Astrocyte of the cerebellum (primary cell): ENCODE measurements at regions not wholly inside any gene's neighbourhood (a gene's known extent, or its start where the extent isn't known, plus 50 kb on each side); places are given as distances from the start of the nearest gene placed in this dataset.

ENCODE experiments used
- DNase-seq: peaks from one replicate; pipeline ENCODE4 v3.0.0-alpha.2; 2011; ENCODE audit warnings: low read depth
- H3K4me3 ChIP-seq: 2 replicates; pipeline ENCODE4 v1.5.1; 2011; ENCODE audit warnings: mild to moderate bottlenecking, low read depth, low read length, moderate library complexity
- CTCF ChIP-seq: IDR thresholded peaks from 2 replicates; pipeline ENCODE4 v1.5.1; 2012; ENCODE audit warnings: low read length, low read depth, moderate library complexity, mild to moderate bottlenecking; ENCODE audit errors: missing control alignments
- in situ Hi-C: cut with HindIII; loops from 2 replicates; pipeline ENCODE4 v1.10.0; 2017; ENCODE audit warnings: low sequenced_read_pairs

- DNase-seq, result no peak
- no peak for TF ChIP-seq CTCF
- in situ Hi-C loops, result no loop called here
- H3K4me3 ChIP-seq, result no peak overlapping the region
Observed at GRCh38 chr1:79478728-79479373, 472.3 kb upstream of the ADGRL4 start.

GRCh38 chr1:79478160-79478559, 471.6 kb upstream of the ADGRL4 start:
- no peak for DNase-seq
- in situ Hi-C loops, result no loop called here
- no peak overlapping the region for H3K4me3 ChIP-seq
- TF ChIP-seq CTCF, result no peak

GRCh38 chr1:79472067-79472656, 465.6 kb upstream of the ADGRL4 start:
- TF ChIP-seq CTCF, result no peak
- no peak for DNase-seq
- in situ Hi-C loops, result no loop called here
- no peak overlapping the region for H3K4me3 ChIP-seq

- DNase-seq, result no peak
- in situ Hi-C loops, result no loop called here
- TF ChIP-seq CTCF, result no peak
Observed at GRCh38 chr1:79469139-79469538, 462.6 kb upstream of the ADGRL4 start.

DNA sequence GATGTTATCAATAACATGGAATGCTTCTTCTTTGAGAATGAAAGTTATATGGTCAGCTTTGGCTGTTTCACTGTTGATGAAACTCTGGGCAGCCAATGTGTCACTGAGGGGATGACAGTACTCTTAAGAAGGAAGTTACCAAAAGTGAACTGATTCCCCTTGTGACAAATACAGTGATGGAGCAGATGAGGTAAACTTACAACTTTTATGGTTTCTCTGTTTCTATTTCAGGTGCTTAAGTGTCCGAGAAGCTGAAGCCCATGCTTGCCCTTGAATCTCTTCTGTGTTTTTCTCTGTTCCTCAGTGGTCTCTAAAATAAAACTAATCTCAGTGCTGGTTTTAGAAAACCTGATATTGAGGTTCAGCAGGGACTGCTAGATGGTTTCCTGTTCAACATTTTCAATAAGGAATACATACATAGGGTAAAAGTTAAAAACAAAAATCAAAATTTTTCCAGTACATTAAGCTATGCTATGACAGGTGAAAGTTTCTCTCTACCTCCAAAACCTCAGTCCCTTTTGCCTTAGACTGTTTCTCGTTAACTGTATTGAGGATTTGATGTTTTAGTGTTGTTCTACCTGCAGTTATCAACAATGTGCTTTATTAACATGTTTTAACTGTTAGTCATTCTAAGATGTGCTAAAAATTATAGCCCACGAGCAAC, 454.4 kb upstream of the ADGRL4 start:
- TF ChIP-seq CTCF, result no peak
- no peak overlapping the region for H3K4me3 ChIP-seq
- in situ Hi-C loops, result no loop called here
- no peak for DNase-seq

More at GRCh38 chr1:79469139-79469538, 462.6 kb upstream of the ADGRL4 start:
- no peak overlapping the region for H3K4me3 ChIP-seq

GRCh38 chr1:79457562-79458224, 451.2 kb upstream of the ADGRL4 start:
- no peak overlapping the region for H3K4me3 ChIP-seq
- TF ChIP-seq CTCF, result no peak
- no peak for DNase-seq
- in situ Hi-C loops, result no loop called here
